Neural cell (in vitro differentiated cells): ENCODE measurements at regions not wholly inside any gene's neighbourhood (a gene's known extent, or its start where the extent isn't known, plus 50 kb on each side); places are given as distances from the start of the nearest gene placed in this dataset.

Experiments
- H2AFZ ChIP-seq: fragments of 200-600, 300-800 bp; sonication (generic), shearing (Covaris generic); 2 replicates; pipeline ENCODE4 v1.6.0; 2014; ENCODE audit warnings: low read depth, mild to moderate bottlenecking, antibody characterized with exemption, low read length, moderate library complexity
- H3F3A ChIP-seq: fragments of 200-600 bp; shearing (Covaris generic); 2 replicates; pipeline ENCODE4 v1.6.1; 2016; ENCODE audit warnings: mild to moderate bottlenecking, moderate library complexity, mixed read lengths, antibody characterized with exemption, low read length; ENCODE audit not compliant: insufficient read depth, poor library complexity, severe bottlenecking
- H3K27ac ChIP-seq: fragments of 200-600, 300-800 bp; sonication (generic), shearing (Covaris generic); 2 replicates; pipeline ENCODE4 v1.5.1; 2014; ENCODE audit warnings: mild to moderate bottlenecking, low read length, moderate library complexity
- H3K27me3 ChIP-seq: fragments of 300-800, 200-600 bp; sonication (generic), shearing (Covaris generic); 2 replicates; pipeline ENCODE4 v1.6.0; 2014; ENCODE audit warnings: mild to moderate bottlenecking, low read depth, low read length, moderate library complexity; ENCODE audit not compliant: insufficient read depth
- H3K36me3 ChIP-seq: fragments of 300-800, 200-600 bp; sonication (generic), shearing (Covaris generic); 2 replicates; pipeline ENCODE4 v1.5.1; 2014; ENCODE audit warnings: mild to moderate bottlenecking, antibody characterized with exemption, low read length, moderate library complexity; ENCODE audit not compliant: insufficient read depth
- H3K4me2 ChIP-seq: fragments of 300-800, 200-600 bp; sonication (generic), shearing (Covaris generic); 2 replicates; pipeline ENCODE4 v1.6.0; 2014; ENCODE audit warnings: mild to moderate bottlenecking, low read length
- H3K4me3 ChIP-seq: fragments of 300-800, 200-600 bp; sonication (generic), shearing (Covaris generic); 2 replicates; pipeline ENCODE4 v1.5.1; 2014; ENCODE audit warnings: mild to moderate bottlenecking, low read length, moderate library complexity
- H3K79me2 ChIP-seq: fragments of 200-600 bp; shearing (Covaris generic); replicated peaks from 2 replicates; pipeline ENCODE4 v1.6.0; 2014; ENCODE audit warnings: mild to moderate bottlenecking, low read length, moderate library complexity; ENCODE audit not compliant: insufficient read depth
- H3K9ac ChIP-seq: fragments of 300-800, 200-600 bp; sonication (generic), shearing (Covaris generic); 2 replicates; pipeline ENCODE4 v1.6.1; 2016; ENCODE audit warnings: mild to moderate bottlenecking, low read length, mixed read lengths
- H3K9me2 ChIP-seq: fragments of 200-600 bp; shearing (Covaris generic); 2 replicates; pipeline ENCODE4 v1.6.1; 2016; ENCODE audit warnings: mild to moderate bottlenecking, low read length, mixed read lengths; ENCODE audit not compliant: insufficient read depth
- H3K9me3 ChIP-seq: fragments of 200-600, 300-800 bp; sonication (generic), shearing (Covaris generic); 2 replicates; pipeline ENCODE4 v1.6.1; 2016; ENCODE audit warnings: mild to moderate bottlenecking, mixed run types, low read length, moderate library complexity, mixed read lengths
- H4K20me1 ChIP-seq: fragments of 200-600 bp; shearing (Covaris generic); 2 replicates; pipeline ENCODE4 v1.6.1; 2016; ENCODE audit warnings: mild to moderate bottlenecking, mixed run types; ENCODE audit not compliant: insufficient read depth
- CTCF ChIP-seq: fragments of 450-650 bp; IDR thresholded peaks from 2 replicates; pipeline ENCODE4 v1.5.1; 2014; ENCODE audit warnings: antibody characterized with exemption, mild to moderate bottlenecking, moderate library complexity; ENCODE audit not compliant: poor library complexity, severe bottlenecking
- EP300 ChIP-seq: fragments of 450-650 bp; conservative IDR thresholded peaks from 2 replicates; pipeline ENCODE4 v1.6.1; 2014; ENCODE audit warnings: antibody characterized with exemption, mild to moderate bottlenecking, moderate library complexity; ENCODE audit not compliant: poor library complexity, severe bottlenecking
- EZH2 ChIP-seq: fragments of 200-600, 300-800 bp; shearing (Covaris generic), sonication (generic); IDR thresholded peaks from 2 replicates; pipeline ENCODE4 v1.6.1; 2014; ENCODE audit warnings: antibody characterized with exemption, low read length, borderline replicate concordance, mild to moderate bottlenecking; ENCODE audit not compliant: insufficient read depth, poor library complexity, severe bottlenecking
- POLR2AphosphoS5 ChIP-seq: IDR thresholded peaks from 2 replicates; pipeline ENCODE4 v1.6.1; 2012
- RAD21 ChIP-seq: fragments of 450-650 bp; conservative IDR thresholded peaks from 2 replicates; pipeline ENCODE4 v1.6.1; 2014; ENCODE audit warnings: antibody characterized with exemption, mild to moderate bottlenecking, moderate library complexity
- REST ChIP-seq: IDR thresholded peaks from 2 replicates; pipeline ENCODE4 v1.6.1; 2012; ENCODE audit warnings: borderline replicate concordance
- SMC3 ChIP-seq: fragments of 450-650 bp; conservative IDR thresholded peaks from 2 replicates; pipeline ENCODE4 v1.6.1; 2014; ENCODE audit warnings: antibody characterized with exemption, mild to moderate bottlenecking, moderate library complexity; ENCODE audit not compliant: poor library complexity
- TAF1 ChIP-seq: IDR thresholded peaks from 2 replicates; pipeline ENCODE4 v1.6.1; 2012; ENCODE audit warnings: low read depth

GRCh38 chr13:22270881-22271280 is 600.0 kb downstream of the FGF9 start:
- no peaks in the 10 kb centered on the region for H3K36me3 ChIP-seq

GRCh38 chr13:22271903-22272302 is 601.0 kb downstream of the FGF9 start:
- H3K4me2 ChIP-seq: no peak overlapping the region
- no peaks in the 10 kb centered on the region for H3K27me3 ChIP-seq
- no peak overlapping the region for H2AFZ ChIP-seq
- H3K4me3 ChIP-seq: no peak overlapping the region
- H3K9me2 ChIP-seq: no peaks in the 10 kb centered on the region
- no peak overlapping the region for H3K27ac ChIP-seq
- H3K79me2 ChIP-seq: no peaks in the 10 kb centered on the region
- H3K9me3 ChIP-seq: no peaks in the 10 kb centered on the region
- no peak overlapping the region for H3K9ac ChIP-seq
- H3K36me3 ChIP-seq: no peaks in the 10 kb centered on the region
- H3F3A ChIP-seq: no peaks in the 10 kb centered on the region
- no peaks in the 10 kb centered on the region for H4K20me1 ChIP-seq
- TF ChIP-seq TAF1 (no peak), CTCF (no peak), SMC3 (no peak), POLR2AphosphoS5 (no peak), RAD21 (no peak), REST (no peak), EP300 (no peak), EZH2 (no peak)

More at GRCh38 chr13:22270881-22271280, 600.0 kb downstream of the FGF9 start:
- Histone ChIP-seq H3K4me2 (no peak overlapping the region), H3K79me2 (no peaks in the 10 kb centered on the region), H3K27me3 (no peaks in the 10 kb centered on the region), H3K9me2 (no peaks in the 10 kb centered on the region), H3K27ac (no peak overlapping the region), H4K20me1 (no peaks in the 10 kb centered on the region), H3K4me3 (no peak overlapping the region), H3K9me3 (no peaks in the 10 kb centered on the region), H3F3A (no peaks in the 10 kb centered on the region), H2AFZ (no peak overlapping the region), H3K9ac (no peak overlapping the region)
- TF ChIP-seq RAD21 (no peak), EZH2 (no peak), POLR2AphosphoS5 (no peak), CTCF (no peak), REST (no peak)
